DMS53 (cell line): ENCODE measurements at regions not wholly inside any gene's neighbourhood (a gene's known extent, or its start where the extent isn't known, plus 50 kb on each side); places are given as distances from the start of the nearest gene placed in this dataset.
"Not testable (repeated sequence)": the region's sequence is repeated elsewhere in the genome, so short reads cannot be mapped to it uniquely, and the experiment has no call there.

Experiments
- DNase-seq: peaks from one replicate; lab custom pipeline; 2025; lab: John Stamatoyannopoulos, UW

GRCh38 chr11:42976636-42977217, 335.1 kb upstream of the API5 start:
- DNase-seq, result no peak

DNA sequence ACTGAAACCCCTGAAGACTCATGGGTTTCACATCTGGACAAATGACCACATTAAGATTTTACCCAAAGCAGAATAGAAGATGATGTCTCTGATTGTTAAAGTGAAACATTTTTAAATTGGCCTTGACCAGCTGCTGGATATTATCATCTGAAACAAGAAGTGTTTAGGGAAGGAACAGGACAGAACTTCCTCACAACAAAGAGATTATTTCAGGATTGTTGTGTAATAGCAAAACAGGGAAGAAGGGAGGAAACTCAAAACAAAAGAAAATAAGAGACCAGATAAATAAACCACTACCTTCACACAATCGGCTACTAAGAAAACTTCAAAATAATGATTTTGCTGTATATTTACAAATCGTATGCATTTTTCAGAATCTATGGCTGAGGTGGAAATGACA, 319.2 kb upstream of the API5 start:
- no peak for DNase-seq

DNA sequence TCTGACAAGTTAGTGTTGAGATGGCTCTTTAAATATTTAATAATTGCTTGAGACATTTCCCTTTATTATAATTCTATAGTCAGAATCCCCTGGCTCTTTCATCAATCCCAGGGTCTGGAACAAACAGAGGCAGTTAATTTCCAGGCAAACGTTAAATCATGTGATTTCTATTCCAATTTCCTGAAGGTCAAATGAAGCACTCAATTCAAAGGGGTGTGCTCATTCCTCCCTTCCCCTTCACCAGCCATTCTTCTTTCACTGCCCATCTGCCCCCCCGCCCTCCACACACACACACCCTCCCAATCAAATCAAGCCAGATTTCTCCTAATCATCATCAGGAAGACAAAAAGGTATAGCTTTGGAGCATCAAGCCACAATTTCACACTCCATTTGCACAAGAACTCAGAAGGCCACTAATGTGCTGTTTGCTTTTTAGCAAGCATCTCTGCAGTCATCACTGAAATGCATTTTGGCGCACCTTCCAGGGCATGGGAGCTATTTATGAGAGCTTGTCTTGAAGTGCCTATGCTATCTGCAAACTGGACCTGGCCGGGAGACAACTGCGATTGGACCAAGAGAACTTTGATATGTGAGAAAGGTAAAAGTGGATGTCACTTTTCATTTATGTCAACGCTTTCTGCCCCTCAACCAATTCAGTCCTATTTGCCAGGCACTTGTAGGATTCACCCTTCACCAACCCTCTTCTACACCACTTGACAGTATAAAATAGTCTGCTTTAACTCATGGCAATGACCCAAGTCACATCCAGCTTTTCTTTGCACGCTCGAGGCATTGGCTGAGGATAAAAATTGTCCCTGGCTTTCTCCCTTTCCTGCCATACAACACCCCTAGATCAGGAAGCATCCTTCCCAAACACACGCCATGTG, 315.1 kb upstream of the API5 start:
- no peak for DNase-seq

GRCh38 chr11:43004879-43005278, 306.9 kb upstream of the API5 start:
- not testable (repeated sequence) for DNase-seq

DNA sequence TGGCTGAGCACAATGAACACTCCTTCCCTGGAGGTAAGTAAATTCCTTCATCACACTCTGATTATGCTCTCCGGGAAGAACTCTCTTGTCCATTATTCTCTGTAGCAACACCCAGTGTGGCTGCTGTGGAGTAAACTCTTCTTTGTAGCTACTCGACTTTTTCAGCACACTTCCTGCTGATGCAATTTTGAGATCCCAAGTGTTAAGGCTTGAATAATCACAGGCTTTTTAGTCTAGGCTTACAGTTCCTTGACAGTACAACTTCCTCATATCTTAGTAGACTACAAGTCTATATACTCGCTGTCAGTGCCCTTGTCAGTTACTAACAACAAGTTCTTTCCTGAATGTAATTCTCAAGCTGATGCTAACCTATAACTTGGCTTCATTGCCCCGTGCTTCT, 301.8 kb upstream of the API5 start:
- peak; percentile 7 for DNase-seq

GRCh38 chr11:43012606-43013005, 299.2 kb upstream of the API5 start:
- no peak for DNase-seq

DNA sequence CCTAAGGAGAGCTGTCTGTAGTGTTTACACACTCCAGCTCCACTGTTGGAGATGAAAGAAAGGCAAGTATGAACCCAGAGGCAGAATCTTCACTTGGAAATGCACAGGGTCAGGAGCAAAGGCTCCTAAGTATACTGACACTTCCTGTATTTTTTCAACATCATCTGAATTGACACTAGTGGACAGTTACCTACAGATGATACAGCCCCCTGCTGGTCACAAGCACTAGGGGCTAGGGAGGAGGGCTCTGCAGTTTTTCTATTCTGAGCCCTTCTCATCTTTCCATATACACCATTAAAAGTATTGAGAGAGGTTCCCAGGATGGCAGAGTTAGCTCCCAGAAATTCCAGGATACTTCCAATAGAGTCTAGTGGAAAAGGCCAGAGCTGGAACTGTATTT, 290.3 kb upstream of the API5 start:
- DNase-seq, result peak; percentile 82

GRCh38 chr11:43034341-43034740, 277.5 kb upstream of the API5 start:
- no peak for DNase-seq

GRCh38 chr11:43035086-43035485, 276.7 kb upstream of the API5 start:
- peak; percentile 85 for DNase-seq

DNA sequence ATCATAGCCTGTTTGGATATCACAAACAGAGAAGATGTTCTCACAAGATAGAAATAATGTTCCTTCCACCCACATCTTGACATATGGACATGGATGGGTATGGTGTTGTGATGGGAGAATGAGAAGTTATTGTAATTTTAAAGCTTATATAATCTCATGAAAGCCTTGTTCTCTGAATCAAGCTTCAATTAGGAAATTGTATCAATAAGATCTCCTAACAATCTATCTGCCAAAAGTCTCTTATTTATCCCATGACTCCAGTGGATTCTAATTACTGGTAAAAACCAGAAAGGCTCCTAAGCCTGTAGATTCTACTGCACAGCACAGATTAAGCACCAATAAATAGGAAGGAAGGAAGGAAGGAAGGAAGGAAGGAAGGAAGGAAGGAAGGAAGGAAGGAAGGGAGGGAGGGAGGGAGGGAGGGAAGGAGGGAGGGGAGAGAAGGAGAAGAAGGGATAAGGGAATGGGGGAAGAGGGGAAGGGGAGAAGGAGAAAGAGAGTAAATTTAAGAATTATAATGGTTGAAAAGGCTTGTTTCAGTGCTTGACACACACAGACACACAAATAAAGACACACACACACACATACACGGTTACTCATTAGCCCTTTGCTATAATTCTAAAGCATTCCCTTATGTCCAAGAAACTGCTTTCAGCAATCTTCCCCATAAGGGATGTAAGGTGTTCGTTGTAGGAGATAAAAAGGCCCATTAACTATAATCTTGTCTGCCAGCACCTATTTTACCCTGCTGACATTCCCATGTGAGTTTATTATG, 258.0 kb upstream of the API5 start:
- DNase-seq, result no peak

DNA sequence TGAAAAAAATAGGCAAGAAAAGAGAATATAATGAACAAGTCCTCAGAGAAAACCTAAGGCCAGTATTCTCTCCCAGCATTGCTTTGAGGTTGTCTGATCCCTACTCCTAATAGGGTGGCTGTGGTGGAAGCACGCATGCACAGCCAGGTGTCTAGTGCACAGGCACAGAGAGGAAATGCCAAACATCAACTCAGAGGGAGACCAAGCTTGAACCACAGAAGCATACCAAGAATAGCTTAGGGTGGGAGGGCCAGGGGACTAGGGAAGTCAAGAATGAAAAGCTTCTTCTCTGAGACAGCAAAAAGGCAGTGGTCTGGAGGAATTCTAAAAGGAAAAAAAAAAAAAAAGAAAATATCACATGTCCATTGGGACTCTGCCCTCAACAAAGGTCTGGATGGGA, 244.1 kb upstream of the API5 start:
- DNase-seq, result no peak

- DNase-seq, result no peak
Observed at GRCh38 chr11:43071338-43071737, 240.5 kb upstream of the API5 start.

- DNase-seq, result no peak
Observed at GRCh38 chr11:43072096-43072495, 239.7 kb upstream of the API5 start.

DNA sequence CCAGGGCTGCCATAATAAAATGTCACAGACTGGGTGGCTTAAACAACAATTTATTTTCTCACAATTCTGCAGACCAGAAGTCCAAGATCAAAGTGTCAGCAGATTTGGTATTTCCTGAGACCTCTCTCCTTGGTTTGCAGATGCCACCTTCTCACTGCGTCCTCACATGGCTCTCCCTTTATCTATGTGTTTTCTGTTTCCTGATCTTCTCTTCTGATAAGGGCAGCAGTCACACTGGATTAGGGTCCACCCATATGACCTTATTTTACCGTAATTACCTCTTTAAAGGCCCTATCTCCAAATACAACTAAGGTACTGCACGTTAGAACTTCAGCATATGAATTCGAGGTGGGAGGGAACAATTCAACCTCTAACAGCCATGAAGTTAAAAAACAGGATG, 238.9 kb upstream of the API5 start:
- DNase-seq, result no peak

GRCh38 chr11:43074810-43075209, 237.0 kb upstream of the API5 start:
- no peak for DNase-seq

DNA sequence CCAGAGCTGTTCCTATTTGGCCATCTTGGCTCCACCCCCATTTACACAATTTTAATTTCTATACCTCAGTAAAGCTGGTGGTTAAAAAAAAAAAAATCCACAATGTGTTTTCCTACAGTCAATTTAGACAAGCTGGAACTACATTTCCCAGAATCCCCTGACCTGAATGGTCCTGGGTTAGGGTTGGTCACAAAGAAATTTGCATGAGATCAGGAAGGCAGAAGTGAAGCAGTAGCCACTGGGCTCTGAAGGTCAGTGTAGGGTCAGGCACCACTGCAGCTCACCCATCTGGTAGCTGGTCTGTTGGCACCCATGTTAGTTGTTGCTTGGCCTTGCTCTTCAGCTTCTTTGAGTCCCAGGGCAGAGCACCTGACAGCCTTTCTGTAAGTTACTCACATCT, 210.7 kb upstream of the API5 start:
- no peak for DNase-seq

GRCh38 chr11:43116071-43116470, 195.7 kb upstream of the API5 start:
- peak; percentile 7 for DNase-seq

DNA sequence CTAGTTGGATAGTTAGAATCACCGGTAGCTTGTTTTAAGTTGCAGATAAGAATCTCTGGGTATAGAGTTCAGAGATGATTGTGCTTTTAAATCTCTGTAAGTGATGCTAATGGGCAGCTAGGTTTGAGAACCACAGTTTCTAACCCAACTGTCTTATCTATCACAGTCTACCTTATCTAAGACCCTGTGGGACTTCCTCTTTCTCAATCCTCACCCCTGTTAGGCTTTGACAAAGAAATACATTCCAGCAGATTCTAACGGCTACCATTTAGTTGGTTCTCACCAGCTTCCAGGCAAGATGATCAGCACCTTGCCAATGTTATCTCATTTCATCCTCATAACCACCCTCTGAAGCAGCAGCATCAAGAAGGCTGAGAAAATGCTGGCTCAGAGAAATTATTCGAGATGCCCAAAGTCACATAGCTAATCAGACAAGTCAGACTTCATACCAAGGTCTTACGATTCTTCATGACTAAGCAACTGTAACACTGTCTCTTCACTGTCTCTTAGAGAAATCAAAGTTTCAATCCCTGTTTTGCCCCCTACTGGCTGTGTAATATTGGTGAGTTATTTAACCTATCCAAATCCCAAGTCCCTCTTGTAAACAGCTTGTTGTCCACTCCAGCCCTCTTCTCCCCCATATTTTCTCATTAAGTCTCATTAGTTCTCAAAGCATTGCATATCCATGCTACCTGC, 192.4 kb upstream of the API5 start:
- DNase-seq, result peak; percentile 16

GRCh38 chr11:43122546-43122945, 189.2 kb upstream of the API5 start:
- no peak for DNase-seq

- DNase-seq, result no peak
Observed at GRCh38 chr11:43123443-43123842, 188.4 kb upstream of the API5 start.

GRCh38 chr11:43124272-43124935, 187.4 kb upstream of the API5 start:
- DNase-seq, result no peak

DNA sequence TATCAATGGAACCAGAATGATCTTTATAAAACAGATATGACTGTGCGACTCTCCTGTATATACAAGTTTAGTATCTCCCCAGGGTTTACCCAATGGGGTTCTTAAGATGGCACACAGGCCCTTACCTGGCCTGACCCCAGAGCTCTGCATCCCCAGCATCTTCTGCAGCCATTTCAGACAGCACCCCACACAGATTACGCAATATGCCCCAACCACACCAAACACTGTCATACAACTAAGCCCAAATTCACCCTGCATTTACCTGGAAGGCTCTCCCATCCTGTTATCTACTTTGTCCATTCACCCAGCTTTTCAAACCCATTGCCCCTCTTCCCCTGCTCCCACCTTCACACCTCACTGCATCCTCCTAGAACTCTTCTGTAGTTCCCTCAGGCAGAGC, 182.5 kb upstream of the API5 start:
- no peak for DNase-seq
